Right hindlimb (tissue), 1 donor: ENCODE measurements at regions not wholly inside any gene's neighbourhood (a gene's known extent, or its start where the extent isn't known, plus 50 kb on each side); places are given as distances from the start of the nearest gene placed in this dataset.
"Not testable (repeated sequence)": the region's sequence is repeated elsewhere in the genome, so short reads cannot be mapped to it uniquely, and the experiment has no call there.

Experiments used
- DNase-seq: peaks from one replicate; pipeline ENCODE4 v3.0.0-alpha.2; 2018

GRCh38 chr2:21728133-21728532, 604.4 kb downstream of the TDRD15 start:
- no peak for DNase-seq

GRCh38 chr2:21730141-21730540, 606.4 kb downstream of the TDRD15 start:
- DNase-seq: no peak

GRCh38 chr2:21740484-21740883, 616.7 kb downstream of the TDRD15 start:
- no peak for DNase-seq

GRCh38 chr2:21746499-21746898, 622.7 kb downstream of the TDRD15 start:
- DNase-seq: no peak

- DNase-seq: no peak
Measured at GRCh38 chr2:21748501-21748900, 624.7 kb downstream of the TDRD15 start.

- DNase-seq: no peak
Measured at GRCh38 chr2:21754164-21754788, 630.5 kb downstream of the TDRD15 start.

- no peak for DNase-seq
Measured at GRCh38 chr2:21757805-21758430, 634.1 kb downstream of the TDRD15 start.

GRCh38 chr2:21759819-21760218, 636.1 kb downstream of the TDRD15 start:
- DNase-seq: no peak

GRCh38 chr2:21761361-21761760, 637.6 kb downstream of the TDRD15 start:
- DNase-seq: no peak

- DNase-seq: no peak
Measured at GRCh38 chr2:21763501-21763900, 639.7 kb downstream of the TDRD15 start.

GRCh38 chr2:21770787-21771186, 647.0 kb downstream of the TDRD15 start:
- no peak for DNase-seq

GRCh38 chr2:21772624-21773023, 648.9 kb downstream of the TDRD15 start:
- DNase-seq: no peak

GRCh38 chr2:21773168-21773567, 649.4 kb downstream of the TDRD15 start:
- no peak for DNase-seq

- DNase-seq: no peak
Measured at GRCh38 chr2:21774691-21775368, 651.1 kb downstream of the TDRD15 start.

GRCh38 chr2:21779786-21780185, 656.0 kb downstream of the TDRD15 start:
- no peak for DNase-seq

- no peak for DNase-seq
Measured at GRCh38 chr2:21781962-21782361, 658.2 kb downstream of the TDRD15 start.

GRCh38 chr2:21782866-21783265, 659.1 kb downstream of the TDRD15 start:
- no peak for DNase-seq

- DNase-seq: no peak
Measured at GRCh38 chr2:21787941-21788340, 664.2 kb downstream of the TDRD15 start.

- not testable (repeated sequence) for DNase-seq
Measured at GRCh38 chr2:21790311-21790710, 666.5 kb downstream of the TDRD15 start.

- DNase-seq: no peak
Measured at GRCh38 chr2:21792571-21792970, 668.8 kb downstream of the TDRD15 start.

- DNase-seq: no peak
Measured at GRCh38 chr2:21793461-21793860, 669.7 kb downstream of the TDRD15 start.

GRCh38 chr2:21794611-21795010, 670.8 kb downstream of the TDRD15 start:
- no peak for DNase-seq

GRCh38 chr2:21800356-21800755, 676.6 kb downstream of the TDRD15 start:
- no peak for DNase-seq

- DNase-seq: no peak
Measured at GRCh38 chr2:21803550-21803949, 679.8 kb downstream of the TDRD15 start.
